Ramos (cell line): ENCODE measurements at regions not wholly inside any gene's neighbourhood (a gene's known extent, or its start where the extent isn't known, plus 50 kb on each side); places are given as distances from the start of the nearest gene placed in this dataset.

Experiments
- in situ Hi-C: fragments of 300-500 bp; cut with MboI; formaldehyde crosslinking; loops from one replicate; pipeline ENCODE4 v1.14.3; 2022; ENCODE audit warnings: low sequenced_read_pairs; ENCODE audit not compliant: unreplicated experiment

DNA sequence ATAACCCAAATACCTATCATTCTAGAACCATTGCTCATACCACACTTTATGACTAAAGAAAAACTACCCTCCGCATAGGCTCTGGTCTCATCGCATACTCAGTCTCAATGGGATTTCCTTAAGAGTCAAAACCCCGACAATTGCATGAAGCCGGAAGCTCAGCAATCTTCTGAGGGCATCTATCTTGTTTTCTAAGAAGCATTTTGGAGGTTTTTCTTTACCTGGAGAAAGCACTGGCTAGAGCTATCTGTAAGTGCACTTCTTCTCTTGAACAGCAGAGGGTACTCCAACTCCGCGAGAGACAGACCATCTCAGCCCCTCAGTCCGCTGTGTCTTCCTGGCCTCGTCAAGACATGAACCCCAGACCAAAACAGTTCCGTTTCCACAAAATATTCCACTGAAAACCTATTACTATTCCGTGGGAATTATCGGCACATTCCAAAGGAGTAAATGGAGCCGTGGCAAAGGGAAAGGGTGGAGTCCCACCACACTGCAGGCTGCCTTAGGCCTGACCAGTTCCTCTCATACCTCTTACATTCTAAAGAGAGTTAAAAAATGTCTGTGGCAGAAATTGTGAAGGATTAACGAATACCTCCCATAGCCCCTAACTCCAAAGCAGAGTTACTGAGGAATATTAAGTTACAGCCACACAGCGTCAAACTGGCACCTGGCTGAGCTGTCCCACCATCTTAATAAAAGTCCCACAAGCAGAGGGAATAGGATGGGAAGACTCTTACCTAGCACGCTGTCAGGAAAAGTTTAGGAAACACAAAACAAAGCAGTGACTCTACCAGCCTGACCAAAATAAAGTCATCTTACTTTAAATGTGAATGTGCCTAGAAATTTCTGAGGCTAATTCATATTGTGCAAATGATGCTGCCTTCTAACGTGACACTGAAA lies 325.6 kb upstream of the VRK2 start:
- in situ Hi-C loops = no loop called here

DNA sequence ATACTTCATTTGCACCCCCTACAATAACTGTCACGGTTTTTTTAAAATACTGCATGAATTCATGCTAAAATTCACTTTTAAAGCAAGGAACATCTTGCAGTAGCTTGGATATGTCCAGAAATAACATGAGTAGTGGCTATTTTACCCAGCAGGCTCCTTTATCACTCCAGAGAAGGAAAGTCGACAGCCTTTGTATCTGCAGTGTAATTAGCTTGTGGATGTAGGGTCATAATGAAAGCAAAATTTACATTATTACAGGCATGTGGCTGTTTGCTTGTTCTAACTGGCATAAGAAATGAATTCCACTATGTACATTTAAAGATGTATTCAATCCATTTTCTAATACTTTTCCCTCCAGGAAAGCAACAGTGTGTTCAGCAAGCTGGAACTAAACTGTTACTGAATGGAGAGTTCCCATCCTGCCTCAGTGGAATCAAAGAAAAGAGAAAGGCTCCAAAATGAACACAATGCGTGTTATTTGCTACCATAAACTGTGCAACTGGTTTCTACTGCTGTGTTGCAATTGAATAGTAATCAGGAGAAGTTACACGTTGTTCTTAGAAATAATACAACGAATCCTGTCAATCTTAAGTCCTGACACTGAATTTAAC lies 321.2 kb upstream of the VRK2 start:
- in situ Hi-C loops = no loop called here

DNA sequence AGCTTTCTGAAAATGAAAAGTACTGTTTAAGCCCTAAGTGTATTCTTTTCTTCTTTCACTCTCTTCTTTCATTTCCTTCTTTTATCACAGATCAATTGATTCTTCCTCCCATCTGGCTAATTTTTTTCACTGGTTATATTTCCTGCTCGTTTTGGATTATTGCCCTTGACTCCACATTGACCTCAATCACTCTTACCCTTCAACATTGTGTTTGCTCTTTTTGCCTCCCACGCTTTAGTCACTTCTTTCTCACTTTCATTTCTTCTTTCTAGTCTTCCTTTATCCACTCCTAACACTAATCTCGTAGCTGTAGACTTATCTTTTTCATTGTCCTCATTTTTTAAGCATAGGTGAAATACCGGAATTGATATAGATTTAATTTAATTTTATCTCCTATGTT lies 320.3 kb upstream of the VRK2 start:
- in situ Hi-C loops = no loop called here

DNA sequence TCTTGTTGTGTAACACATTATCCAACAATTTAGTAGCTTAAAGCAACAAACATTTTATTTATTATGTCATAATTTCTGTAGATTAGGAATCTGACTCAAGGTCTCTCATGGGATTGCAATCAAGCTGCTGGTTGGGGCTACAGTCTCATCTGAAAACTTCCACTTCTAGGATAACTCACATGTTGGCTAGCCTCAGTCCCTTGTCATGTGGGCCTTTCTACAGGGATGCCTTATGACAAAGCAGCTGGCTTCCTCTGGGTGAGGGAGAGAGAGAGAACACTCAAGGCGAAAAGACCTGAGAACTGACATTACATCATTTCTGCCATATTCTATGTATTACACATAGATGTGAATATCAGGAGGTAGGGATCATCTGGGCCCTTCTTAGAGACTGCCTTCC lies 317.9 kb upstream of the VRK2 start:
- in situ Hi-C loops = no loop called here

DNA sequence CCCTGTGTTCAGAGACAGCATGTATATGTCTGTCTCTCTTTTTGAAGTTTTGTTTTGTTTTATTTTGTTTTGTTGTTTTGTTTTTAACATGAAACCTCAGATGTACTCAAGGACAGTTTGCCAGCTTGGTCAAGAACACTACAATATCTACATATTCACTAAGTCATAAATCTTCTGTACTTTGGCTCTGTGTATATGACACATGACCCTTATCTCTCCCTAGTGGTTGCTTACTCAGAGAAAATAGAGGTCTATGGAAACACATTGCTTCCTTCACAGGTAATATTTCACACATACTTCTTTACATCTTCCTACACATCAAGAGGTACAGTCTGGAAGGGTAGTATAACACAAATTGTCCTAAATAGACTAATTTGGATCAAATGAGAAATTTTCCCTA lies 312.6 kb upstream of the VRK2 start:
- in situ Hi-C loops = no loop called here

DNA sequence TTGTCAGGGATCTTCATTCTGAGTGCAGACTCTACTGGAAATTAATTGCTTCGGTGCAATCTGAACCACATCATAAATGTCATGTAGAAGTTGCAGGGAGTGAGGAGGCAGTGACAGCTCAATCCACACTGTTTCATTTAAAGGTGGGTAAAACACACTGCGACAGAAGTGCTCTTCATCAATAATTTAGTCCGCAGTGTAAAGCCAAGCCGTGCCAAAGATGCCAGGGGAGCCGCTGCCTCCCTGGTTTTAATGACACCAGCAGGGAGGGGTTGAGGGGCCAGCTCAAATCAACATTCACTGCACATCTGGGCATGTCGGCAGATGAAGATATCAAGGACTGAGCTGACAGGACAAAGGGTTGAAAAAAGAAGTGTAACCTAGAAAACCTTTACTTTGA lies 305.7 kb upstream of the VRK2 start:
- in situ Hi-C loops = no loop called here

DNA sequence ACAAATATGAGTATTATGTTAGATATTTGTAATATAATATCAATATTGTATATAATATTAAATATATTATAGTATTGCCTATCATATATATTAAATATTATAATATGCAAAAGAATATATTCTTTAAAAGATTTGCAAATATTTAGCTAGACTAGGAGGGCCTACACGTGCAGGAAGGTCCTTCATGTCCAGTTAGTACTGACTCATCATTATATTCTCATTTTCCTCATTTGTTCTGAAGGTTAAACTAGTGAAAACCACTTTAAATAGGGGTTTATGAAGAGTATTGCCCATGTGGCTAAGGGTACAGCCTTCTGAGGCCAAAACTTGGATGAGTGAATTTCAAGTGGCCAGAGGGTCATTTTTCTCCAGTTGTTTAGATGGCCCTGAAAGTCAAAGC lies 293.0 kb upstream of the VRK2 start:
- in situ Hi-C loops = no loop called here

DNA sequence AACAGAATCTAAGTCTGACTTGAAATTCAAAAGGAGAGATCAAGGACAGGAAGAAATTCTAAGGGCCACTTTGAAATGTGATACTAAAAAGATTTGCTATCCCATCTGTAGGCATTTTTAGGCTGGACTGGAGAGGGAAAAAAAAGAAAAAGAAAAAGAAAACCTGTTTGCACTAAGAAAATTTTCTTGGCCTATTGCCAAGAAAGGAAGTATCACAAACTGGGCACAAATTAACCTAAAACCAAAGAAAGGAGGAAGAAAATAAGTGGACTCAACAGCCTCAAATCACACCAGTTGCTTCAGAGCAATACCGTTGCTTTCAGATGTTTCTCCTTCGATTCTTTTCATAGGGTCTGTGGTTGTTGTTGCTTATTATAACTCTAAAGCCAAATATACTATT lies 287.9 kb upstream of the VRK2 start:
- in situ Hi-C loops = no loop called here

DNA sequence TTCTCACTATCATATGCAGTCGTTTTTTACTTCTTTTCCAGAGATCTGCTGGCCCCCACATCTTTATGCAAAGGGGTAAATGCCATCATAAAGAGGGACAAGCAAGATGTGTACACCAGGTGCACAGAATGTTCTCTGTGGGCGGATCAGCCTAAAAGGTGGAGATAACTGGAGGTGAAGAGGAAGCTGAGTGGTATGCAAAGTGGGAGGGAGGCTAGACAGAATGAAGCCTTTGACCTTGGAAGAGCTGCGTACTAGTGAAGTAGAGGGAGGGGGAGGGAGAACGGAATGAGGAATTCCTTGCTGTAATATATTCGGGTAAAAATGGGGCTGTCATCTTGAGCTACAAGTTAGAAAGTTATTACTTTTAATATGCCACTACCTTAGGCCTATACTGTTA lies 287.5 kb upstream of the VRK2 start:
- in situ Hi-C loops = no loop called here

DNA sequence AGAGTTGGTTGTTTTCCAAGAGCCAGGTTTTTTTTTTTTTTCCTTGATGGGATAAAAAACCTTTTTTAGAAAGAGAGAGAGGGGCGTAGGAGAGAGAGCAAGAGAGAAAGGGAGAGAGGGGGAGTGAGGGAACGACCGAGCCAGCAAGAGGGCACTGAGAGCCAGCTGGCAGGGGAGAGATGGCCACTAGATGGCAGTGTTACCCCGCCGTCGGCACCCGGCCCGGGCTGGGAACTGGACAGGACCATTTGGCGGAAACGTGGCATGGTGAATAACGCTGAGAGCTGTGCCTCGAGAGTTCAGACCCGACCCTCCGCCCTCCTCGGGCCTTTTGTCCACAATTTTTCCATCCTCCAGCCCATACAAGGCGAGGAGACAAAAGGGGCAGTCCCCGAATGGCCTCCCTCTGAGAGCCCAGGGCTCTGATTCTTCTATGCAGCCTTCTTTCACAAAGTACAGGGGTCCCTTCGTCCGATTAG lies 286.7 kb upstream of the VRK2 start:
- in situ Hi-C loops = no loop called here

DNA sequence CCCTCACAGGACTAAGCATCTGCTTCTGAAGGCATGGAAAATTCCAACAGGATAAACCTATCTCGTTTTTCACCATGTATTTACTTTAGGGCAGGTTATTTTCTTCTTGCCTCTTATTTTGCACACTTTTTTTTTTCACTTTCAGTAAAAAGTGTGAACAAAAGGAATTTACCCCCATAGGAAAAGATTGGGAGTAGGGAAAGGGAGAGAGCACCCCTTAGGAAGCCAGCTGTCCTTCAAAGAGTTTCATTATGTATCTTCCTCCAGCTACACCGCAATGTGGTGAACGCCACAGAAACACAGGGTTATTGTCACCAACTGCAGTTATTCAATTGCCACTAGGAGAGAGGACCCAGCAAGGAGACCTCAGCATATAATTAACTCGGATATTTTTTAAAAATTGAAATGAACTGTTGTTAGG lies 286.2 kb upstream of the VRK2 start:
- in situ Hi-C loops = no loop called here

DNA sequence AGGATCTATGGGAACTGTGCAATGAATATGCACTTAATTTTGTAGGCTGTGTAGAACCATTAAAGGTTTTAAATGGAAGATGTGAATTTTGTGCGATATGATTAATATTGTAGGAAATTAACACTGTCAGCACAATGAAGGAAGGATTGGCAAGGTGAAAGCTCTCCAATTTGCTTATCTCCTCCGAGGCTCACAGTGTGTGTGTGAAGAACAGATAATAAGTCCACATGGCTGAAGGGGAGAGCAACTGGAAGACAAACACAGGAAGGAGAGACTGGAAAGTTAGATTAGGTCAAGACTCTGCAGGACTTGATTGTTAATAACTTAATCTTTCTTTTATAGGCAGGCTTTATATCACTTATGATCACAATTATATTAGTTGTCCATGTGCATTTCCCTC lies 269.7 kb upstream of the VRK2 start:
- in situ Hi-C loops = no loop called here

DNA sequence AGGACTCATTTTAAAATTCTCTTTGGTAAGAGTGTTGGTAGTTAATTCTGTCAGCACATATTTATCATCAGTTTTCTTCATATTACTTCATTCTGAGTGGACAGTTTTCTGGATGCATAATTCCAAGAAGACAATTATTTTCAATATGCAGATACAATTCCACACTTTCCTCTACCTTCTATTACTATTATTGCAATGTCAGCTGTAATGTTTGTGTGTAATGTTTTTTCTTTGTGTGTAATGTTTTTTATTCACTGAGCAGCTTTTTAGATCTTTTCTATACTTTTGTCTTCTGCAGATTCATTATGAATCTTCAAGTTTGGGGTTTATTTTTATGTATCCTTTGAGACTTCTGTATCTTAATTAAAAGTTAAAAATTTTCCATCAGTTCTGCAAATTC lies 264.0 kb upstream of the VRK2 start:
- in situ Hi-C loops = no loop called here

DNA sequence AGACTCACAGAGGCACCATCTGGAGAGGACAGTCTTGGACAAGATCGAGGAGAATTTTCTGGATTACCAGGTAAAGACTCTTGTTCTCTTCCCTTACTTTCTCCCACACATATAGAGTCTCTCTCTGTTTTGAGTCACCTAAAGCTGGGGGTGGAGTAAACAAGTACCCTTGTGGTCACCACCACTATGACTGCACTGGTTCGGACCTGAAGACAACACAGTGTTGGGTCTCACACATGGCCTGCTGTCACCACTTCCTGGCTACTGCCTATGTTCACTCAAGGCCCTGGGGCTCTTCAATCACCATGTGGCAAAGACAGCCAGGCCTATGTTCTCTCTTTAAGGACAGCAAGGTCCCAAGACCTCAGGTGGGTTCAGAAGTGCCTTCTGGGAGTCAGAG lies 253.3 kb upstream of the VRK2 start:
- in situ Hi-C loops = no loop called here

DNA sequence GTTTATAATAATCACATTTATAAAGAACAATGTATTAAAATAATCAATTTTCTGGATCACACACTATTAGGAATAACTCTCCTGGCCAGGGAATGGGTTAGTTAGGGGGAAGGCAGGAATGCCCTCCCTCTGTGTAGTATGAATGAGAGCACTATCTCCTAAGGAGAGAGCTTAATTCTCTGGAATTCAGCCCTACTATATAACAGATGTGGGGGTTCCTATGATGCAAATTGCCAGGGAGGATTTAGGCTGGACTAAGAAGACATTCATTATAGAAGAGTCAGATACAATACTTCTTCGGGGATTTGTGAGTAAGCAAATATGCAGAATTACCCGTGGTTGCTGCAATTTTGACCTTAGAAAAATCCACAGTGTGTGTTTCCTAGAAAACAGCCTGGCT lies 250.1 kb upstream of the VRK2 start:
- in situ Hi-C loops = no loop called here

DNA sequence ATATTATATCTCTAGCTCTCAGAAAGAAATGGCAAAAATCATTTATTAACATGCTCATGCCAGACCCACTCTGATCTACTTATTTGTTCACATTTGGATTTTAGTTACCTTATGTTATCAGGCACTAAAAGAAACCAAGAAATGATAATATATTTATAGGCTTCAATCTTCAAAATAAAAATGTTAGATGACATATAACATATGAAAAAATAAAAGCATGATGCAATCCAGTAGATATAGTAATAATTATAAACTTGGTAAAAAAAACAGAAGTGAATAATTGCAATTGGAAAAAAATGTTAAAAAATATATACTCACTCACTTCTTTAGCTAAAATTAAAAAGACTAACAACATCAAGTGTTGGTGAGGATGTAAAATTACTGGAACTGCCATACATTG lies 248.3 kb upstream of the VRK2 start:
- in situ Hi-C loops = no loop called here

DNA sequence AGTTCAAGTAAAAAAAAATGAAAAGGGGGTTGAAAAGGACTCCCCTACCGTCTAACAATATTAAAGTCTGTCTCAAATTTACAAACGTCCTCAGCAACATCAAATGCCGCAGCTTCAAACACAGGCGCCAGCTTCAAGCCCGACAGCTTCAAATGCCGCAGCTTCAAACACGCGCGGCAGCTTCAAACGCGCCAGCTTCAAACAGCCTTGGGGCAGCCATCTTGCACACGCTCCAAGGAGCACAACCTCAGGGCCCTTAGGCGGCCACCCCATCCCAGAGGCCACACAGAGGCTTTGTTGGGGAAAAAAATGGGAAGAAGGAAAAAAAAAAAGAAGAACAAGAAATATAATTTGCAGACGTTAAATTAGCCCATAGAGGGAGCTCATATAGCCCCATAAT lies 244.4 kb upstream of the VRK2 start:
- in situ Hi-C loops = no loop called here

DNA sequence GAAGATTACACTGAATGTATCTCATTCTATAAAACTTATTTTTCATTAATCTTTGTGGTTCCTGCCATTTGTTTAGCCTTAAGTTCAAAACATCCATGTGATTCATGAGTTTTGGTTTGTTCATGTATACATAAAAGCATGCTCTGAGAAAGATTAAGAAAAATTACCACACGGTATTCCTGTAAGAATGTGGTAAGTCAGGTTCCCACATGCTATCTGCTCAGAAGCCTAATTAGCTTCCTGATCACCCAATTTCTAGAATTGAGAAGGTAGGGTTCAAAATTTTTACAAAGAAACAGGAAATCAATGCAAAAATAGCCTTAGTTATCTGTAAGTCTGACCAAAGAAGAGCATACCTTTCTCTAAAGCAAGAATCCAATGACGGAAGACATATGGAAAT lies 241.6 kb upstream of the VRK2 start:
- in situ Hi-C loops = no loop called here

DNA sequence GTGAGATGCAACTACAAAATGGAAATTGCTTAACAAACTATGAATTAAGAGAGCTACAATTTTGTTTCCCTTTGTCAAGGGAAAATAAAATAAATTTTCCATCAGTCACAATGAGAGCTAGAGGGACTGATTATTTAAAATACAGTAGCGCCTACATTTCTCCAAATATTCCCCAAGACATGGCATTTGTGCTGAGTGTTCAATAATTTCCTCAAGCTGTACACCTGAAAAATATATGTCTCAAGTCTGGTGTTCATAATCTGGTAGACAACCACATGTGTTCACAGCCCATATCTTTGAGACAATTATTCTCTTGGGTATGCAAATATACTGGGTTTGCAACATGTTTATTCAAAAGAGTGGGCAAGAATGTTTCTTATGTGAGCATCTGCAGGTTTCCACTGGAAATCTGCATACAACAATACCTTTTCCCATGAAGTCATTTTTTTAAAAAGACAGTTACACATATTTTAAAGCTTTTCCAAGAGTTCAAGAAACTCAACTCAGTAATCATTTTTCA lies 240.1 kb upstream of the VRK2 start:
- in situ Hi-C loops = no loop called here

DNA sequence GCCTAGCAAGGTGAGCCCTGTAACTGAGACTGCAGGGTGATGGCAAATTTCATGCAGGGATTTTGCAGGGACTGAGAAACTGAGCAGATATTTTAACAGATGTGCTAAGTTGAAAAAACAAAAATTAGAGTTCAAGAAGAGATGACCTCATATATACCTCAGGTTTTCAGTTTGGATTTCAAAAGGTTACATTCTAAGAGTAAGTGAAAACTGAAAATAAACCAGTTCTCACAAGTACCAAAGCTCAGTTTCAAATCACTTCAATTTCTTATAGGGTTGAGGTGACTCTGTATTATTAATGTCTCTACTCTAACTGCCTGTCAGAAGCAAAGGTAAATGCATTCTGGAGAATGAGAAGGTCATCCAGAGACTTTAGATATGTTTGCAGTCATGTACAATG lies 237.4 kb upstream of the VRK2 start:
- in situ Hi-C loops = no loop called here

DNA sequence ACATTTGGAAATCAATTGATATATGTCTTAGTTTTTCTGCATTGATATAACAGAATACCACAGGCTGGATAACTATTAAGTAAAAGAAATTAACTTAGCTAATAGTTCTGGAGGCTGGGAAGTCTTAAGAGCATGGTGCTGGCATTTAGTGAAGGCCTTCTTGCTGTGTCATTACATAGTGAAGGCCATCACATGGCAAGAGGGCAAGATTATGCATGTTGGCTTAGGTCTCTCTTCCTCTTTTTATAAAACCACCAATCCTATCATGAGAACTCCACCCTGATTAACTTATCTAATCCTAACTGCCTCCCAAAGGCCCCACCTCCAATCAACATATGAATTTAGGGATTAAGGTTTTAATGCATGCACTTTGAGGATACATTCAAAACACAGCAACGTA lies 225.5 kb upstream of the VRK2 start:
- in situ Hi-C loops = no loop called here

DNA sequence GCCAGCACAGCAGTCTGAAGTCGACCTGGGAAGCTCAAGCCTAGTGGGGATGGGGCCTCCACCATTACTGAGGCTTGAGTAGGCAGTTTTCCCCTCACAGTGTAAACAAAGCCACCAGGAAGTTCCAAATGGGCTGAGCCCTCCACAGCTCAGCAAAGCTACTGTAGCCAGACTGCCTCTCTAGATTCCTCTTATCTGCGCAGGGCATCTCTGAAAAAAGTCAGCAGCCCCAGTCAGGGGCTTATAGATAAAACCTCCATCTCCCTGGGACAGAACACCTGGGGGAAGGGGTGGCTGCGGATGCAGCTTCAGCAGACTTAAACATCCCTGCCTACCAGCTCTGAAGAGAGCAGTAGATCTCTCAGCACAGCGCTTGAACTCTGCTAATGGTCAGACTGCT lies 218.4 kb upstream of the VRK2 start:
- in situ Hi-C loops = no loop called here
